ENCODE measurements at regions not wholly inside any gene's neighbourhood (a gene's known extent, or its start where the extent isn't known, plus 50 kb on each side); places are given as distances from the start of the nearest gene placed in this dataset.
"Not testable (repeated sequence)": the region's sequence is repeated elsewhere in the genome, so short reads cannot be mapped to it uniquely, and the experiment has no call there.

DNA sequence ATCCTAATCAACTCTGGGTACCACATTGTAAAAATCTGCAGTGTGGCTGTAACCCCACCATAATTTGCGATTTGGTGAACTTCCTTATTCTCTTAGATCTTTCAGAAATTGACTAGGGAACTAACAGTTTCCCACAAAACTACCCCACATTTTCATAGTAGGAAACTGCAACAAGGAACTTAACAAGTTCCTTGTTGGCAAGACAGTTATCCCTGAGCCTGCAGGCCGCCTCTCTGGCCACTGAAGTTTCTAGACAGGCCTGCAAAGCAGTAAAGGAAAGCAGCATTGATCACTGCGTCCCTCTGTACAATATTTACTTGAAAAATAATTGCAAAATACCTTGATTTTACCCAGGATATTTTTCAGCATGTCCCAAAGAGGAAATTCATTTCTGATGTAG, 372.9 kb downstream of the ANAPC1 start:
- DNase-seq = not testable (repeated sequence)

- DNase-seq = not testable (repeated sequence)
These were observed 371.6 kb downstream of the ANAPC1 start for GRCh38 chr2:111512378-111512777.

DNA sequence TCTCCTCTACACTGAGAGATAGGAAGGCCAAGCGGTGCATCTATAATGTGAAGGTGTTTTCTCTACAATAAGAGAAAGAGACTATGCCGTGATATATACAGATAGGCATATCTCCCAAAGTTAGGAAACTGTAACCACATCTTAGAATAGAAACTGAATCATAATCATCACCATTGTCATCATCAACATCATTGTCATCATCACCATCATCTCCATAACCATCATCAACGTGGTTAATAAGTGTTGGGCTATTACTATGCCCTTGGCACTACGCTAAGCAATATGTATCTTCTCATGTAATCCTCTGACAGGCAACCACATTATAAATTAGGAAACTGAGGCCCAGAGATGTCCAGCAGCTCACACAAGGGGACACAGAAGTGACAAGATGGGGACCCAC, 369.9 kb downstream of the ANAPC1 start:
- not testable (repeated sequence) for DNase-seq

GRCh38 chr2:111517050-111517720, 366.8 kb downstream of the ANAPC1 start:
- DNase-seq = not testable (repeated sequence)

GRCh38 chr2:111517721-111518053, 366.3 kb downstream of the ANAPC1 start:
- not testable (repeated sequence) for DNase-seq

- no peak for DNase-seq
These were observed 364.9 kb downstream of the ANAPC1 start for GRCh38 chr2:111519071-111519470.

DNA sequence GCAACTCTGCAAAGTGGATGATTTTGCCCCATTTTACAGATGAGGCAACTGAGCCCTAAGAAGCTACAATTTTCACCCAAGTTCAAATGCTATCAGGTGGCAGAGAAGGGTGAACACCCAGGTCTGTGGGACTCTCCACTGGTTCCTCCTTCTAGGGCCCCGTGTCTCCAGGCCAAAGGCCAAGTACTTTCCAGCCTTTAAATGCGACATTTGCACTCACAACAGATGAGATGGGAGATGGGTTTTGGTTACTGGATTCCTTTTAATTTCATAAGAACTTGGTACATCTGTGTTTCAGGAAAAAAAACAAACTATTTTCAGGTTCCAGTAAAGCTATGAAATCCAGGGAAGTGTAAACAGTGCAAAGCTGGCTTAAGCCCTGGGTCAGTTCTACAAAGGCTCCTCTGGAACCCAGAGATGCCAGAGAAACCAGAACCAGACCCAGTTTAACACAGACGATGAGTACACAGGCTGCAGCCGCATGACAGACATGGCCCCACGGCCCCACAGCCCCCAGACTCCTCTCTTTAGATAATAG, 361.7 kb downstream of the ANAPC1 start:
- no peak for DNase-seq

GRCh38 chr2:111523009-111523408, 361.0 kb downstream of the ANAPC1 start:
- DNase-seq = no peak

DNA sequence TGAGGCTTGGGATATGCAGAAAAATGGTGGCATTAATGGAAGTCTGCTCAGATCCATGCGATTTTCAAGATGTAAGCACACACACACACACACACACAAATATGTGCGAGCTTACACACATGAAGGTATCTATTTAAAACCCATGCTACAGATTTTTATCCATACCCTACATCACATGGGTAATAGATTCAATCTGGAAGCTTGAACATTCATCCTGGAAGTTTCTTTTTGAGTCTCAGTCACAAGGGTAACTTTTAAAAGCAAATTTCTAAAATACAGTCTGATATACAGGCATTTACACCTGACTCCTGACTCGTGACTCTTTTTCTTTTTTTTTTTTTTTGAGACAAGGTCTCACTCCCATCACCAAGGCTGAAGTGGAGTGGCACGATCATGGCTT, 359.0 kb downstream of the ANAPC1 start:
- DNase-seq = not testable (repeated sequence)

- not testable (repeated sequence) for DNase-seq
These were observed 357.9 kb downstream of the ANAPC1 start for GRCh38 chr2:111526041-111526639.

GRCh38 chr2:111527707-111528400, 356.1 kb downstream of the ANAPC1 start:
- DNase-seq = not testable (repeated sequence)

DNA sequence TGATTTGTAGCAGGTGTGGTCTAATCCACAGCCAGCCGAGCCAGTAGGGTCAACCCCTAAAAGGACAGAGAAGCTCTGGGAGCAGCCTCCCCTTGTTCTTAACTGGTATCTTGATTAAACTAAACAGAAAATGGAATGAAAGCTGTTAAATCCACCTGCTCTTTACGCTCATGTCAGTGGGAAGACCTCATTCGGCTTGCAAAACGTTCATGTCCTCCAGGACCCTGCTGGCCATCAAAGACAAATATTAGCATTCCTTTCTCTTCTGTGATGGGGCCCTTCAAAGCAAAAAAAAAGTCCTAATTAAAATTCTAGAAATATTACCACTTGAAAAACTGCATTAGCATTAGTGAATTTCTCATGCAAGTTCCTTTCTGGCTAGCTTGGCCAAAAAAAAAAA, 355.0 kb downstream of the ANAPC1 start:
- DNase-seq = not testable (repeated sequence)

DNA sequence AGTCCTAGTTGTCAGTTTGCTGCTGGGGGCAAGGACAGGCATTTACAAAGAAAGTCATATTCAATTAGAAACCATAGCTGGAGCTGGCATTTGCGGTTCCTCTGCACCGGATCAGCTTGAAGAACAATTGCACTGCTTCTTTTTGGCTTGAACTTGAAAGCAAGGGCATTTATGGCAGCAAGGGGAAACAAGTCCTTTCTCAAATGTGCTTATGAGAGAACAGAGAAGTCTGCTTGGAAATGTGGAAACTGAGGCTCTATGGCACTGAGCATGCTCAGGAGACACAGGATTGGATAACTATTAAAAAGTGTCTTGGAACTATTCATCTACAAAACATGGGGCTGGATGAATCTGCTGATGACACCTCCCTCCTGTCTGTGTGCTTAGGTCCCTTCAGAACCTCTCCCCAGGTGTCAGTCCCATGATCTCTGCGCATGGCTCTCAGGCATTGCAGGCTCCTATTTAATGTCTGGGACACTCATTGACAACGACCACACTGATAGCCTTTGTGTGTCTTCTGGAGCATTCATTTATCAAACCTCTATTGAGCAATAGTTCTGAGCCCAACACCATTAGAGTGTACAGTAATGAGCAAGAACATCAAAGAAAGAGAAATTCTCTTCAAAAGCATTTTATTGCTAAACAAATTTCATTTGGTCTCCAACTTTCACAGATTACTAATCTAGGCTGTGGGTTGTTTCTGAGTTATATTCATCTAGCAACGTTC, 353.6 kb downstream of the ANAPC1 start:
- DNase-seq = not testable (repeated sequence)

DNA sequence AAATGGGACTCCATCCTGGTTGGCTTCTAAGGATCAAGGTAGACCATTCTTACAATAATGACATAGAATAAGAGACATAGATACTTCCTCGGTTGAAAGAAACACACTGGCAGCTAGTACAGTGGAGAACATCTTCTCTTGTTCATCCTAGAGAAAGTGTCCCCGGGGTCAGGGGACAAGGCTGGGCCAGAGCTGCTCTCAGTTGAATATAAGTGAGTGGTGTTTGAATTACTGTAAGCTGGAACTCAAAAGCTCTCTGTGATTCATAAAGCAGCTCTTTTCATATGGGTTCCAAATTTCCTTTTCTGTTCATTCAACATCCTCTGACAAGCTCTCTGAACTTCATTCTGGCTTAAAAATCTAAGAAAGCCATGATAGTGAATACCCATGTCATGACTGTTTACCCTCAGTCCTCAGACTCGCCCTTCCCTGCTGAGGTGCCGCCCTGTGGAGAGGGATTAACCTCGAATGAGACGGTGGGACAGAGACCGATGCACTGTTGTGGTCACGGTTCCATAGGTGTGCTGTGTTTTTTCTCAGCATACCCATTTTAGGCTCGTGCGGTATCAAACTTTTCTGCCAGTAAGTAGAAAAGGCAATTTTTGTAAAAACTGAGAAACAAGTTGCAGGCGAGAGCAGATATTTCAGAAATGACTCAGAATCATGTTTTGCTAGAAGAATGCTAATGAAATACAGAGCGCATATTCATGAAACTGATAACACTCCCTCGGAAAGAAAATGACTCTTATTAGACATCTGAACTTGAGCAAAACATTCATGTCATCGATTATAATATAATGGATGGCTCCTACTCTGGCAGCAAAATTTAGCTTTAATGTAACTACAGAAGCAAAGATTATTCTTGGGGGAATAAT, 351.1 kb downstream of the ANAPC1 start:
- peak; percentile 20 for DNase-seq

- DNase-seq = not testable (repeated sequence)
These were observed 350.3 kb downstream of the ANAPC1 start for GRCh38 chr2:111533557-111534247.

DNA sequence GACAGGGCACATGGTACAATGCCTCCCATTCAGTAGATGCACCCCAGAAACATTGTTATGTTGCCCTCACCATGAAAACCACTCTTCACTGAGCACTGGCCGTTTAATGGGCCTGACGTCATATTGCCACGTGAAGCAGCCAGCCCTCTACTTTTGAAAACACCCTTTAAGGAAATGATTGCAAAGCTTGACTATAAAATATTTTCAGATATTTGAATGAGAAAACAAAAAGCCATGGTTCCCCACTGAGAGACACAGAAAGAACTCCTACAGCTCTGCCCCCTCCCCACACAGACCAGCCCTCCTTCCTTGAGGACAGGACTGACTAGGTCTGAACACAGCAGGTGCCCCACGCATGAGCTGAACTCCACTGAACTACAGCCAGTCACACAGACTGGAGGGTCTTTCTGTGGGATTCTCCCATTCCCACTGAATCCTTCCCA, 349.1 kb downstream of the ANAPC1 start:
- no peak for DNase-seq

DNA sequence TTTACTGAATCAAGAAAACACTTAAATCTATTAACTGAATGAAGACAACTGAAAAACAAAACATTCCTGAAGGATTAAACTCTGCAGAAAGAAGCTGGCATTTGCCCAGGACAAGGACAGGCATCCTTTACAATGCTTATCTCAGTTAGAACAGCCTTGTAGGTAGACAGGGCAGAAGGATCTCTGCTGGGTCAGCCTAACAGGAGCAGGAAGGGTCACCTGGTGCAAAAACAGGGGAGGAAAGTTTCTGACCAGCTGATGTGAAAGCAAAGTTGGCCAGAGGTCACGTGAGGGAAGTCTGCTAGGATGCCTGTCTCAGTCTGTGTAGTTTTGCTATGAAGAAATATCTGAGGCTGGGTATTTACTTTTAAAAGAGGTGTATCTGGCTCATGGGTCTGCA, 348.6 kb downstream of the ANAPC1 start:
- DNase-seq = no peak

DNA sequence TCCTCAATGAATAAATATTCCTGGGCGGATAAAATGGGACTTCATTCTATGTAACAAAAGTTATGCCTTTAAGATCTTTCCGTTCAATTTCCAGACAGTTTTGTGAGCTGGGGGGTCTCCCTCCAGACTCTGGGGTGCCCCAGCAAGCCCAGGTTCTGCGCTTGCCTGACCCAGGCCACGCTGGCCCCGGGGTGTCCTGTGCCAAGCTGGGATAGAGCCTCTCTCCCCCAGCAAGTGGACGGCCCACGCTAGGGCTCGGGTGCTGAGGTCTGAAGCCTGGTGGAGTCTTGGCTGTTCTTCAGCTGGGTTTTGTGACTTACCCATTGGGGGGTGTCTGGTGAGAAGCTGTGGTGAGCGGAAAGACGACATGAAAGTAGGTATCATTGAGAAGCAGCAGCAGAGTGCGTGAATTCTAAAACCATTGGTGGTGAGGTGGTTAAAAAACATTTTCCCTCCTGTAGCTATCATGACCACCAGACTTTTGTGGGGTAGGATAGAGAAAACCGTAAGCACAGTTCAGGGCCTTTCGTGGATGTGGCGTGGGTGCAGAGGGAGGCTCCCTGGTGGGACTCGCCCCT, 346.8 kb downstream of the ANAPC1 start:
- DNase-seq = no peak

- DNase-seq = not testable (repeated sequence)
These were observed 344.0 kb downstream of the ANAPC1 start for GRCh38 chr2:111539991-111540390.

DNA sequence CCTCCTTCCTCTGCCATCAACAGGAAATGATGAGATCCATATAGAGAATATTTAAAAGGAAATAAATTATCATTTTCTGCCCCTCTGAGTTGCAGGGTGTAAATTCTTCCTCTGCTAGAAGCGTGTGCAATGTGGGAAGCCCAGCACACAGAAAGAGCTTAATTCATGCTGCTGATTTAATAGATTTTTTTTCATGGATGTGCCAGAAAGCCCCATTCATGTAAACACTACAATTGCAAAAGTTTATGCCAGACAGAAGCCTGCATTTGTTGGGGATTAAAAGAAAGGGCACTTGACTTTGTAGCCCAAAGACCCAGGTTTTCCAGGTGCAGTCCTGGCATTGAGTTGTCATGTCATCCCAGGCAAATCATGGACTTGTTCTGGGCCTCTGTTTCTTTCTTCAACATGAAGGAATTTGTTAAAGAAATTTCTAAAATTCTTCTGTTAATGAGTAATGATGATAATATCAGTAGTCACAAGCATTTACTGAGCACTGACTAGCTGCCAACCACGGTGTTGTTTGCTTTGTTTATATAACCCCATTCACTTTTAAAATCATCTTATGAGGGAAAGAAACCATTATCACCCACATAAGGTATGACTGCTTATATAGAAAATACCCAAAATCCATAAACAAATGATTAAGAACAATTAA, 341.7 kb downstream of the ANAPC1 start:
- DNase-seq = not testable (repeated sequence)

DNA sequence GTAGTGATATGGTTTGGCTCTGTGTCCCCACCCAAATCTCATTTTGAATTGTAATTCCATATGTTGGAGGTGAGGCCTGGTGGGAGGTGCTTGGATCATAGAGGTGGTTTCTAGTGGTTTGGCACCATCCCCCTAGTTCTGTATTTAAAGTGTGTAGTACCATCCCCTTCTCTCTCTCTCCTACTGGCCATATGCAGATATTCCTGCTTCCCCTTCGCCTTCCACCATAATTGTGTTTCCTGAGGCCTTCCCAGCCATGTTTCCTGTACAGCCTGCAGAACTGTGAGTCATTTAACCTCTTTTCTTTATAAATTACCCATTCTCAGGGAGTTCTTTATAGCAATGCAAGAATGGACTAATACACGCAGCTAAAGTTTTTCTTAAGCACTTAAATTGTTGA, 340.0 kb downstream of the ANAPC1 start:
- DNase-seq = not testable (repeated sequence)
